ENCODE measurements at regions not wholly inside any gene's neighbourhood (a gene's known extent, or its start where the extent isn't known, plus 50 kb on each side); places are given as distances from the start of the nearest gene placed in this dataset.

- intact Hi-C loops (cut with DNase I; ENCODE audit: low total_unique reads) = no loop called here
- H3K36me3 ChIP-seq = no peaks in the 10 kb centered on the region
- peaks cover 0 to 9% (median 0%) of the 10 kb centered on the region in 6 donors for H3K4me1 ChIP-seq
- H3K27ac ChIP-seq = no peak overlapping the region
- no peaks in the 10 kb centered on the region for H3K9me3 ChIP-seq
- TF ChIP-seq POLR2A (IDR thresholded peaks at IDR 0.05) = no peak
- TF ChIP-seq POLR2AphosphoS5 (IDR thresholded peaks at IDR 0.05) = no peak
- no peak for TF ChIP-seq CTCF (IDR thresholded peaks at IDR 0.05 in 8 of 11, conservative IDR thresholded peaks at IDR 0.05 in 3 of 11)
- 96 to 99% (median 97%) methylated on average over 1 of the region's 1 CpG for WGBS, 5 donors
- no peak overlapping the region for H3K4me3 ChIP-seq
- DNase-seq = no peak
- H3K27me3 ChIP-seq (replicated peaks in 1 of 7) = peaks cover 0 to 3% (median 0%) of the 10 kb centered on the region in 7 donors
Measured at GRCh38 chr17:70024253-70024652, 50.8 kb upstream of the KCNJ16 start.

Small RNA genes in the stretch of these regions (small RNA-seq; reads per million reads assigned to genes)
- 0 reads per million in 4 donors for gene AC002545.1
- 0 reads per million in 4 donors for gene RF00019
